ENCODE measurements at regions not wholly inside any gene's neighbourhood (a gene's known extent, or its start where the extent isn't known, plus 50 kb on each side); places are given as distances from the start of the nearest gene placed in this dataset.

DNA sequence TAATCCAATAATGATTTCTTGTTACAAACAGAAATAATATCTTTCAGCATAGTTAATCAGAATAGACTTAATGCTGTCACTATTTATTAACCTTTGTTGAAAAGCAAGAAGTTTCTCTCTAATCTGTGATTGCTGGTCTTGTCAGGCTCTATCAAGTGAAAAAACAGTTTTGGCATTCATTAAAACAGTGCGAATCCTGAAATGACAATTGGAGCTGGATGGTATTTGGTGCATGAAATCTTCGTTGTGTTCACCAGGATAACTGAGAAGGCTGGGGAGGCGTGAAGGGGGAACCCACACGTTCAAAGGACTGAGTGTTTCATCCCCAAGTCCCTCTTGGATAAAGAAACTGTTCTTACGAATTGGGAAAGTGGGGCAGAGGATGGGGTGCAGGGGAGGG lies 190.2 kb upstream of the MYL2 start:
- no peak for DNase-seq (ENCODE audit: low read depth)

DNA sequence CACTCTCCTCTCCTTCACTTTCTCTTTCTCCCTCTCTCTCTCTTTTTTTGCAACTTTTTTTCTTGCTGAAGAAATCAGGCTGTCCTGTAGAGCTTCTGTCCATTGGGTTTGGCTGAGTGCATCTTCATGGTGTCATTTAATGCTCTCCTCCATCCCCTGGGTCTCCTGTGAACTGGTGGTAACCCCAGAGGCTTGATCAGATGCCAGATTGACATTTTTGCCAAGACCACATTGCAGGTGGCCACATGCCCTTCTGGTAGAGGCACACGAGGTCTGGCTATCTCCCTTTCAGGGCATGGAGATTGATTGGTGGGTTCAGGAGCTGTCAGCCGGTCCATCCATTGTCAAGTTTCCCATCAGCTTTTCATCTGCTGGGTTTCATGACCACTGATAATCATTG lies 188.3 kb upstream of the MYL2 start:
- DNase-seq (ENCODE audit: low read depth): no peak

DNA sequence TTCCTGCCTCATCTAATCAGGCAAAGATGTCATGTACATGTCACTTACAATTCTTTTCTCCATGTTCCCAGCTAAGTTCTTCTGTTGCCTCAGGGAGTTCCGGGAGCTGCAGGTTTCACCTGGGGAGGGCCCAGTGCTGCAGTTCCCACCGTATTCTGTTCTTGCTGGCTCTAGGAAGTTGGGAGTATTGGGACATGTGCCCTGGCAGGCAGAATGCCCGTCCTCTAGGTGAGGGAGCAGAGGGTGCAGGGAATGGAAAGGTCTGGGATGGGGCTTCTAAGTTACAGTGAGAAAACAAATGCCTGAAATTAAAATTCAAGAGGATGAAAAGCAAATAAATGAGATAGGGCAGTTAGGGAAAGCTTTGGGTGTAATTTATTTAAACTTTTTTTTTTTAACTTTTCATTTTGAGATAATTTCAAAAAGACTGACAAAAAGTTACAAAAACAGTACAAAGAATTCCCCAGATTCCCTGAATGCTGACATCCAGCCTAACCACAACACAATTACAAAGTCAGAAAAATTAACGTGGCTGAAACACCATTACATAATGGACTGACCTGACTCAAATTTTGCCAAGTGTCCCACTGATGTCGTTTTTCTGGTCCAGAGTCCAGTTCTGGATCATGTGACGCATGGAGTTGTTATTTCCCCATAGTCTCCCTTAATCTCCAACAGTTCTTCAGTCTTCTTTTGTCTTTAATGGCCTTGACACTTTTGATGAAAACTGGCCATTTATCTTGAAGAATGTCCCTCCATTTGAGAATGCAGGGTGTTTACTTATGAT lies 187.2 kb upstream of the MYL2 start:
- no peak for DNase-seq (ENCODE audit: low read depth)

DNA sequence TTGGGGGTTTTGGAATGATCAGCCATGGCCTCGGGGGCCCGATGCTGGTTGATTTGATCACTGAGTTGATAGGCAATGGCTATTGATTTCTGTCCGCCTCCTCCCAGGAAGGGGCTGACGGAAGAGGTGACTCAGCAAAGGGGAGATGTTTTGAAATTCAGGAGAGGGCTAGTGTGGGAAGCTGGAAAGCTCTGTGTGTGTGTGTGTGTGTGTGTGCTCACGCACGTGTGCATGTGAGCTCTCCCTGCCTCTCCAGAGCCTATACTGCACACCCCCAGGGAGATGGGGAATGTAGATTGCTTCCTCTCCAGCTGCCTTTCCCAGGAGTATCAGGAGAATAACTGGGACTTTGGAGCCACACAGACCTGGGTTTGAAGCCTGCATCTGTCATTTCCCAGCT lies 184.9 kb upstream of the MYL2 start:
- DNase-seq (ENCODE audit: low read depth): no peak

DNA sequence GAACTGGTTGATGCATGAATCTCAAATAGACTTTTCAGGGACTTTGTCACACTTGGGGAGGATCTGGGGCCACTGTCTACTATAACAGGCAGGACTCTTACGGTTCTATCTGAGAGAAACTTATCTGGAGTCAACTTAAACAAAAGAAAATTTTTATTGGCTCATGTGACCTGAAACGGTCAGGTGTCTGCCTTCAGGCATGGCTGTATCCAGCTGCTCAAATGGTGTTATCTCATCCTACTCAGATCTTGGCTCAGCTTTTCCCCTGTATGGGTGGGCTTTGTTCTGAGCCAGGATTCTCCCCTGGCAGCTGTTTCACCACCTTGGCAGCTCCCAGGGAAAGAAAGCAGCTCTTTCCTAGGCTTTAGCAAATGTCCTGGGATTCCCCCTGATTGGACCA lies 183.2 kb upstream of the MYL2 start:
- no peak for DNase-seq (ENCODE audit: low read depth)

DNA sequence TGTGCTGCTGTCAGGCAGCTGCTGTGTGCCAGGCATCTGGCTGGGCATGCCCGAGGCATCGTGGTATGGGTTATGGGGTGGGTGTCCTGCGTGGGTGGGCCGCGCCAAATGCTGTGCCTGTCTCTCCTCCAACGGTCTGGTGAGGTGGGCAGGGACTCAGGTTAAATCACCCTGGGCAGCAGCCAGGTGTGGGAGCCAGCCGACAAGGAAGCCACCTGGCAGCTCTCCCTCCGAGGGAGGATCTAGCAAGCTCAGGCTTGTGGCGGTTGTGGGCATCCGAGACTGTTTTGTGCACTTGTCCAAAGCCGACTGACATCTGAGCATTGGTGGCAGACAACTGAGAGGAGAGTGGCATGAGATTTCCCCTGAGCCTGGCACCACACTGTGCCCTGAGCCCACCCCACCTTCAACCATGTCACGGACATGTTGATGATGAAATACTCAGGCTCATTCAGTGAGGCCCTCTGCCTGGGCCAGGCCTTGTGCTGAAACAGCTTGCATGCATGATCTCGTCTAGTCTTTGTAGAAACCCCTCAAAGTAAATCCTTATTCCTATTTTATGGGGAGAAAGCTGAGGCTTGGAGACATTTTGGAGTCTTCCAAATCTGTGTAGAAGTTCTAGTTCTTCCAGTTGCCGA lies 181.8 kb upstream of the MYL2 start:
- no peak for DNase-seq (ENCODE audit: low read depth)

DNA sequence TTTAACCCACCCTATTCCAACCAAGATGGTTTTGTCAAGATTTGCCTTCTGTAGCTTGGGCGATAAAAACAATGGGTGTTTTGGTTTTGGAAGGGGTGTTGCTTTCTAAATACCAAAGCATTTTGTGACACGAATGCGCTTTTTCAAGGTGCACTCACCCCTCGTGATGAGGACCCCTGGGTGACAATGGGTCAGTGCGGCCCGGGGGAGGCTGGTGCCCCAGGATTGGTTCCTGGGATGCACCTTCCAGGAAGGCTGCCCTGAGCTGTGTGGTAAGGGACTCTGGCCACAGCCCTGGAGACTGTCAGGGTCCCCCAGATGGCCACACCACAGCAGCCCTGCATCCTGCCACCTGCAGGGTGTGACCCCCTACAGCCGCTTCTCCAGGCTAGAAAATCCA lies 180.6 kb upstream of the MYL2 start:
- DNase-seq (ENCODE audit: low read depth): no peak

DNA sequence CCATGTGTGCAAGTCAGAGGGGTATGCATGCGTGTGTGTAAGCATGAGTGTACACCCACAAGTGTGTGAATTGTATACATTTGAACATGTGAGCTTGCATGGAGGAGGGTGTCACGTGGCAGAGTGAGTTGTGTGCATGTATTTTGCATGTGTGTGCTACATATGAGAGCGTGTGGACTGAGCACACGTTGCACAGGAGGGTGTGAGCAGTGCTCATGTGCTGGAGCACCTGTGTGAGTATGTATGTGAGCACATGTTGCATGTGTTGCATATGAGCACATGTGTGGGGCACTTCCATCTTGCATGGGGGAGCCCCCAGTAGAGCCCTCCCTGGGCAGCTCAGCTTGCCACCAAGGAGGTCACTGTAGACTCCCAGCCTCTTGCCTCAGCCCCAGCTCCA lies 180.2 kb upstream of the MYL2 start:
- DNase-seq (ENCODE audit: low read depth): no peak

DNA sequence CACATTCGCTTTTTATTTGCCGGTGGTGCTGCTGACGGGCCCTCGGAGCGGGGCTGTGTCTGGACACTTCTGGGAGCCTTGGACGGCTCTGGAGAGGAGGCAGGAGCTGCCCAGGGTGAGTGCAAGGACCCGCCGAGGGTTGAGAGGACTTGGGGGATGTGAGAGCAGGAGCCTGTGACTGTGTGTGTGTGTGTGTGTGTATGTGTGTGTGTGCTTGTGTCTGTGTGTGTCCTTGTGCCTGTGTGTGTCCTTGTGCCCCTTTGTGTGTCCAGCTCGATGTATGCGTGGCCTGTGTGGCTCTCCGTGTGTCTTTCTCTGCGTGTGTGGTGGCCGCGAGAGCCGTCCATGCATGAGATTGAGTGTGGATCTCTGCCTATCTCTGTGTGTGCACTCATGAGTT lies 179.6 kb upstream of the MYL2 start:
- no peak for DNase-seq (ENCODE audit: low read depth)

DNA sequence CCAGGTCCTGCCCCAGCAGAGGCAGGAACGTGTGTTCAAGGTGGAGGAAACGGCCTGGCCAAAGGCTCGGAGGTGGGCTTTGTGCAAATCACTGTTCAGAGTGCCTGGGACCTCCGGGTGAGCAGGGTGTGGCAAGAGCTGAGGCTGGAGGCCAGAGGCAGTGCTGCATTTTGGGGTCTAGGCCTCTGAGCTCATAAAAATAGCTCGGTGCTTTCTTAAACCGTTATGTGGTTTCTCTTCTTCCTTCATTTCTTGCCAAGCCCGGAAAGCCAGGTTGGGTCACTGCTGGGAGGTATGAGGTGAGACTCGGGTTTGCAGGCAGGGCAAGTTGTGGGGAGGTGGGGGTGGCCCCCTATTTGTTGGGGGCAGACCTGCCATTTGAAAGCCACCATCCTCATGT lies 178.8 kb upstream of the MYL2 start:
- DNase-seq (ENCODE audit: low read depth): no peak

DNA sequence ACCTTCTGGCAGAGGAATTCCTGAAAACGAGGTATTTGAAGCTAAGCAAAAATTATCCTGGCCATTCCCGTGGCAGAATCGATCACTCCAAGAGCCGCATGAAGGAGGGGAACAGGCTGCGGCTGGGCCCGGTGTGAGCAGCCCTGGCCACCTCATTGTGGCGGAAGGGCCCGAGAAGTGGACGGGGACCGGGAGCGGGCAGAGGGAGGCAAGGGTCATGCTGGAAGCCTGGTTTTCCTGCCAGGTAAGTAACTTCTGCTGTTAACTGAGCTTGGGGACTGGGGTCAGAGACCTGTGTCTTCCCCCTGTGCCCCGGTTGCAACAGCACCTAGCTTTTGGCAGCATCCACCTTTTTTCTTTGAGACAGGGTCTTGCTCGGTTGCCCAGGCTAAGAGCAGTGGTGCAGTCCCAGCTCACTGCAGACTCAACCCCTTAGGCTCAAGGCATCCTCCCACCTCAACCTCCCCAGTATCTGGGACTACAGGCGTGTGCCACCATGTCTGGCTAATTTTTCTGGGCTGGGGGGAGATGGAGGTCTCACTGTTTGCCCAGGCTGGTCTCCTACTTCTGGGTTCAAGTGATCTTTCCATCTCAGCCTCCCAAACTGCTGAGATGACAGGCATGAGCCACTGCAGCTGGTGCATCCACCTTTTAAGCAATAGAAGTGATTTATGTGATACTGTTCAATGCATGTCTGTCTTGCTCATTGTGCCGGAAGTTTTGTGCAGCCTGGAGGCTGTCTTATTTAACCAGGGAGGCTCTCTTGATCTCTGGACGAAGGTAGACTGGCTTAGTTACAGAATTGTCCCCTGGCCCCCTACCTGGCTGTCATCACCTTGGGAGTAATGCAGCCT lies 174.0 kb upstream of the MYL2 start:
- no peak for DNase-seq (ENCODE audit: low read depth)

DNA sequence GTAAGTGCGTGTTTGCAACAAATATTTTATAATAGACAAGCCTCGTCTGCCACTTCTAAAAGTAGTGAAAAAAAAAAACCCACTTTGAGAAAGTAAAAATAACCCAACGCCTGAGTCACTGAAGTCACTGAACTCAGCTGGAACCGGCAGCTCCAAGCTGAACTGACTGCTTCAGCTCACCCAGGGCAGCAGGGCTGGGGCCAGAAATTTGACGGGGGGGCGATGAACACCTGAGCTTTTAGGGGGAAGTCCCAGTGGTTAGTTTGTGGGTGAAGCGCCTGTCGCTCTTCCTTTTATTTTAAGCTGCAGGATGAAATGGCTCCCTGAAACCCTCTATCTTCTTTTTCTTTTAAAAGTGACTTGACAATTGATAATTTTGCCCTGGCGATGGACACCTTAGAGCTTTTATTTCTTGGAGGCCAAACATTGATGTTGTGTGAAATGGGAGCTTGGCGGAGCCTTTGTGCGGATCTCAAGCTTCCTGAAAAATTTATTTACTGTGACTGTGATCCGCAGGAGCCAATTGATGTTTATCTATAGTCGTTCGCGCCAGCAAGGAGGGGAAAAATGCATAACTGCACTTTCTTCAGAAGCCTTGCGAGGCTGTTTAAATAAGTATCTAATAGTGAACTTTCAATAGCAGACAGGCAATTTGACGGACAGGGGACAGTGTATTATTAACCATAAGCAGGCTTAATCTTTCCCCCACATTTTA lies 173.2 kb upstream of the MYL2 start:
- DNase-seq (ENCODE audit: low read depth): no peak

DNA sequence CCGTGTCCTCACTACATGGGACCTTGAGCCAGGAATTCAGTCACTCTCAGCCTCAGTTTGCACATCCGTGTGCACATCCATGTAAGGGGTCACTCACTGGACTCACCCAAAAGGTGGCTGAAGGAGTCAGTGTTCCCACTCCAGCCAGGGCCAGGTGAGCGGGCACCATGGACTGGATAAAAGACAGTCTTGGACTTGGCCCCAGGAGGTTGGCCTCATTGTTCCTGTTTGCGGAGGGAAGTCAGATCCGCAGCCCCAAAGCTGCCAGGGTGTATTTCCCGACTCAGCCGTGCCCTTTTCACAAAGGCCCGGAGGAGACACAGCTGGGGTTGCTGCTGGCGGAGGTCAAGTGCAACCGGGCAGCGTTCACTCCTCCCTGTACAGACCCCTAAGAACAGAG lies 170.7 kb upstream of the MYL2 start:
- DNase-seq (ENCODE audit: low read depth): no peak

DNA sequence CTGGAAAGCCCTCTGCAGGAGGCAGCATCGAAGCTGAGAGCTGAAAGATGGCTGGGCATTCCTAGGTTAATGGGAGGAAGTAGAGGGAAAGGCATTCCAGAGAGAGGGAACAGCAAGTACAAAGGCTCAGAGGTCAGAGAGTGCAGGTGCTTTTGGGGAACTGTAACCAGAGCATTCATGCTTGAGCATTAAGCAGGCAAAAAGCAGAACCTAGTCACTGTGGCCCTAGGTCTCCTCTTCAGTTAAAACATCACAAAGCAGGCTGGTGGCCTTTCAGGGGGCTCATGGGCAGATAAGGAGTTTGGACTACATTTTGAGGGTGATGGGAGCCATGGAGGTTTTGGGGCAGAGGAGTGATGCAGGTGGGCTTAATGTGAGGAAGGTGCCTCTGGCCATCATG lies 169.2 kb upstream of the MYL2 start:
- DNase-seq (ENCODE audit: low read depth): no peak

DNA sequence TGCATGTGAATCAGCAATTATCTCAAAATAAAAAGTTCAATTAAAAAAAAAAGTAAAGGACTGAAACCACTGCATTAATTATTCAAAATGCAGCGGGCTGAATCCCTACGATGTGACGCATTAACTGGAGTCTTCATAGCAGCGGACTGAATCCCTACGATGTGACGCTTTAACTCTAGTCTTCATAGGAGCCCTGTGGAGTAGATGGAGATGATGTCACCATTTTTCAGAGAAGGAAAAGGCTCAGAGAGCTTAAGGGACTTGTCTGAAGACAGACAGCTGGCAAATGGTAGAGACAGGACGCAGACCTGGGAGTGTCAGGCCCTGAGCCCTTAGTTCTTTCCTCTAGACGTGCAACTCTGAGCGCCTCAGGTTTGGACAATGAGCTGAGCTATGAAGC lies 168.0 kb upstream of the MYL2 start:
- DNase-seq (ENCODE audit: low read depth): no peak

DNA sequence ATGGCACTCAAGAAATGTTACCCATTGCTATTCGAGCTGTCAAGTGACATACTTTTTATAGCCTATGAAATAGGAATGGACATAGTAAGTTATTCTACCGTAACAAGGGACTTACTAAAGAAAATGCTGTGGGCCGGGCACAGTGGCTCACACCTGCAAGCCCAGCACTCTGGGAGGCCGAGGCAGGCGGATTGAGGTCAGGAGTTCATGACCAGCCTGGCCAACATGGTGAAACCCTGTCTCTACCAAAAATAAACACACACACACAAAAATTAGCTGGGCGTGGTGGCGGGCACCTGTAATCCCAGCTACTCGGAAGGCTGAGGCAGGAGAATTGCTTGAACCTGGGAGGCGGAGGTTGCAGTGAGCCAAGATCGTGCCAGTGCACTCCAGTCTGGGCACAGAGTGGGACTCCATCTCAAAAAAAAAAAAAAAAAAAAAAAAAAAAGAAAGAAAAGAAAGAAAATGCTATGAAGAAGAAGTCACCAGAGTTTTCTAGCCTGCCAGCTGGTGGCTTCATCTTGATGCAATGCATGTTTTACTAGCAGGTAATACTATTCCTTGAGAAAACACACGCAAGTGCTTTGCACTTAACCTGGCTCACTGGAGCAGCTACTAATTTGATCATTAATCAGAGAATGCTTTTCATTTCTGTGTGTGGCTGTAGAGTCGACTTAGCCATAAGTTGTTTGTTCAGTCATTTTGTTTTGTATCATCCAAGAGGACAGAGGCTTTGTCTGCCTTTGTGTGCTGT lies 166.7 kb upstream of the MYL2 start:
- DNase-seq (ENCODE audit: low read depth): no peak

DNA sequence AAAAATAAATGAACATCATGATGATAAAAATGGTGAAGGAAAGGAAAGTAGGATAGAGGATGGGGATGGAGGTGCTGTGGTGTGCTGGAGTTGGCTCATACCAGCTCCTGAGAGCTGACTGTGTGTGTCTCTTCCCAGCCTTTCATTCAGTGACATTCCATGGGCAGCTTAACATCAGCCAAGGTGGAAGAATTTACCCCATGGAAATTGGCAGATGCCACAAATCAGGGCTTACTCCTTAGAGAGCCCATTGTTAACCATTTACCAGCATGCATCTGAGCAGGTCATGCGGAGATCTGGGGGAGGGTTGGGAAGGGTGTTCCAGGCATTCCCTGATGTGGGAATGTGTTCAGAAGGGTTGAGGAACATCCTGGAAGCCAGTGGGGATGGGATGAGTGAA lies 164.7 kb upstream of the MYL2 start:
- no peak for DNase-seq (ENCODE audit: low read depth)

DNA sequence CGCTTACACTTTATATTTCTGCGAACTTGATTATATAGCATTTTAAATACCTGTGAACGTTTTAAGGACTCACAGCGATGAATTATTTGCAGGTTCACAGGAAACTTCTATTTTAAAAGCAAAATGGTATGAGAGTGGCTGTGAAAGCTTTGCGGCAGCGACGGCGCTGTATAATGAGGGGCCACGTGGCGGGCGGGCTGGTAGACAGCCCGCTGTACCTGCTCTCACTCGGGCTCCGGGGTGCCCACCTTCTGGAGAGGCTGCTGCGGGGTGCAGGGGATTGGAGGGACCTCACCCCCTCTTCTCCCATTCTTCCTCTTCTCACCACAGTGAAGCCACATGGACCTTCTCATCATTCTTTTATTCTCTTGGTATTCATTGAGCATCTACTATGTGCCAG lies 164.2 kb upstream of the MYL2 start:
- DNase-seq (ENCODE audit: low read depth): no peak

DNA sequence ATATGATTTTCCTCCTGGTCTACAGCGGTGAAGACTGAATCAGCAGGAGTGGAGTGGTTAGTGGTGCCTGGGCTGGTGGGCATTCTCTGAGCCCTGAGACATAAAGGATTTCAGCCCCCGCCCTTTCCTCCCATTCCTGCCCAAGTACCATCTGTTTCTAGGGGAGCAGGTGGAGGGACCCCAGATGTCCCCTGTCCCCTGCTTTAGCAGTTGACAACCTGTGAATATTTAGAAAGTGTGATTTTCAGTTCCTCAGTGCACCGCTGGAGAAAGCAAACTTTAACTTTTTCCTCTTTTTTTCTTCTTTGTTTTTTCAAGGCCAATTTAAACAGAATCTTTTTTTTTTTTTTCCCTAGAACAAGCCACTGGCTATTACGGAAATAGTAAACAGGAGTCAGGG lies 163.8 kb upstream of the MYL2 start:
- no peak for DNase-seq (ENCODE audit: low read depth)

DNA sequence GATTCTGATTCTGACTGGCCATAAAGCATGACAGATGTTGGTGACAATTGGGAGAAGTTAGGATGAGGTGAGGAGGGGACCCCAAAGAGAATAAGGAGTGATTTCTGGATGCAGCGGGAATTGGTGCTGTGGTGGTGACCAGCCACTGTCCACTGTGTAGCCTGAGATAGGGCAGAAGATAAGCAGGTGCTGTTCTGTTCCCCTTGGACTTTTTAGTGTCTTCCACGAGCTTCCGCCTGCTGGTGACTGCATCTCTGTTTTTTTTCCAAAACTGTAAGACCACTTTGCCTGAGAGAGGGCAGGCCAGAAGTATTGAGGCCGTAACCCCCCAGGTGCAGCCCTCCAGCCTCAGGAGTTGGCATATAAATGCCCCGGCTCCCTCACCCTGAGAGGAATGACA lies 161.2 kb upstream of the MYL2 start:
- DNase-seq (ENCODE audit: low read depth): no peak

DNA sequence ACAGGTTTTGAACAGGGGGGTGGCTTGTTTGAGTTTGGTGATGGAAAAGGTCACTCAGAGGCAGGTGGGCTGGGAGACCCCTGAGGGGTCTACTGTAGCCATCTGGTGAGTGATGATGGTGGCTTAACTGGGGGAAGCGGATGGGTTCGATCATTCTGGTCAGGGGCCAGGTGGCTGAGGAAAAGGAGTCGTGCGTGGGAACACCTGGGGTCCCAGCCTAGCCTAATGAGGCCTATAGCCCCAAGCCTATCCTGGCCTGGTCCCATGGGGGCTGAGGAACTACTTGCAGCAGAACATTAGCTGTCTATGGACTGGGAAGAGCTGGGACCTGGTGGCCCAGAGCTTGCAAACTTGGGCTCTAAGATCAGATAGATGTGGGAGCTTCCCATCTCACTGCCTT lies 158.4 kb upstream of the MYL2 start:
- DNase-seq (ENCODE audit: low read depth): no peak
